ENCODE measurements at regions not wholly inside any gene's neighbourhood (a gene's known extent, or its start where the extent isn't known, plus 50 kb on each side); places are given as distances from the start of the nearest gene placed in this dataset.

DNA sequence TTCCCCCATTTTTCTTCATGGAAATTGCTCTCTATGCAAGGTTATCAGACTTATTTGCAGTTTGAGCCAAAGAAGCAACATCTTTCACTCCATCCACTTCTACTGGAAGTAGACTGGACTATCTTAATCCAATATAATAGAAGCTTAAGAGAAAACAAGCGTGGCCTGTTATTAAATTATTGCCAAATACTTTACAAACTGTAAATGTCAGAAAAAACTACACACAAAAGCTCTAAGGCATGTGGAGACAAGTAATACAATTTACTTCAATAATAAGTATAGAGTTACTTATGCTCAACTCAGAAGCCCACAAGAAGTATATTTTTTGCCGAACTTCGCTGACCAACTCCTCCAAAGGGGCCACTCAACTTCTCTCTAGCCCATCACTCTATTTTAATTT lies 120.3 kb downstream of the BDH1 start:
- Histone ChIP-seq H3K4me1 (ENCODE audit: insufficient read depth, low read length) (no peaks in the 10 kb centered on the region), H3K9me3 (ENCODE audit: control insufficient read depth, low read depth, low read length) (no peaks in the 10 kb centered on the region), H2BK5ac (ENCODE audit: insufficient read length, low read length) (no peak overlapping the region), H4K91ac (ENCODE audit: insufficient read length, low read depth, low read length) (no peak overlapping the region), H3K4me2 (ENCODE audit: insufficient read depth, insufficient read length, low read length) (no peak overlapping the region), H3K18ac (ENCODE audit: insufficient read length, low read depth, low read length) (no peak overlapping the region), H3K79me1 (ENCODE audit: insufficient read depth, low read depth, low read length, poor library complexity, severe bottlenecking) (no peaks in the 10 kb centered on the region), H2BK12ac (ENCODE audit: insufficient read length, low read depth, low read length) (no peak overlapping the region), H2AFZ (ENCODE audit: low read length) (no peak overlapping the region), H3K14ac (ENCODE audit: insufficient read depth, low read length) (no peak overlapping the region), H2BK20ac (ENCODE audit: low read depth, low read length, poor library complexity, severe bottlenecking) (no peak overlapping the region), H3K23ac (ENCODE audit: insufficient read length, low read depth, low read length) (no peak overlapping the region), H3K27me3 (ENCODE audit: insufficient read depth, low read length) (no peaks in the 10 kb centered on the region; the same call in 1 of the 2 replicates), H3K9ac (ENCODE audit: extremely low read depth, insufficient read length, low read length) (no peak overlapping the region), H3T11ph (ENCODE audit: low read length) (no peak overlapping the region), H3K23me2 (ENCODE audit: insufficient read length, low read depth, low read length, poor library complexity, severe bottlenecking) (no peaks in the 10 kb centered on the region), H4K8ac (replicated peaks; ENCODE audit: insufficient read length, low read depth, low read length) (no peak overlapping the region), H3K79me2 (ENCODE audit: insufficient read depth, low read length) (no peaks in the 10 kb centered on the region), H2AK5ac (ENCODE audit: insufficient read length, low read length) (no peak overlapping the region), H2BK120ac (ENCODE audit: low read depth, low read length, poor library complexity, severe bottlenecking) (no peak overlapping the region), H3K27ac (ENCODE audit: insufficient read length, low read depth, low read length) (no peak overlapping the region), H4K20me1 (ENCODE audit: control insufficient read depth, insufficient read depth, insufficient read length) (no peaks in the 10 kb centered on the region), H4K5ac (ENCODE audit: insufficient read length, low read depth, low read length) (no peak overlapping the region), H3K4ac (ENCODE audit: low read depth, low read length) (no peak overlapping the region), H3K56ac (ENCODE audit: insufficient read length, low read depth, low read length) (no peak overlapping the region), H2BK15ac (ENCODE audit: low read depth, low read length) (no peak overlapping the region)
- Mint-ChIP-seq H3K4me1 (peaks cover 4 to 5% of the 10 kb centered on the region in 2 experiments; a peak in 3 of 4 replicates), H3K36me3 (ENCODE audit: insufficient read depth in 1 of 3, low read depth in 3 of 3) (peaks cover 0 to 2% (median 0%) of the 10 kb centered on the region in 3 experiments; a peak in 2 of 7 replicates), H3K9me3 (peaks cover 0 to 6% of the 10 kb centered on the region in 2 experiments; a peak in 2 of 5 replicates), H3K27me3 (ENCODE audit: low read depth) (peaks cover 5% of the 10 kb centered on the region), H3K4me3 (no peak overlapping the region), H3K27ac (no peak overlapping the region)
- no peak for DNase-seq
- WGBS (ENCODE audit: extremely low coverage, insufficient read length, low lambda C conversion rate) = no CpG with 5 or more reads among the region's 3 CpGs
- TF ChIP-seq, protein P1, sequence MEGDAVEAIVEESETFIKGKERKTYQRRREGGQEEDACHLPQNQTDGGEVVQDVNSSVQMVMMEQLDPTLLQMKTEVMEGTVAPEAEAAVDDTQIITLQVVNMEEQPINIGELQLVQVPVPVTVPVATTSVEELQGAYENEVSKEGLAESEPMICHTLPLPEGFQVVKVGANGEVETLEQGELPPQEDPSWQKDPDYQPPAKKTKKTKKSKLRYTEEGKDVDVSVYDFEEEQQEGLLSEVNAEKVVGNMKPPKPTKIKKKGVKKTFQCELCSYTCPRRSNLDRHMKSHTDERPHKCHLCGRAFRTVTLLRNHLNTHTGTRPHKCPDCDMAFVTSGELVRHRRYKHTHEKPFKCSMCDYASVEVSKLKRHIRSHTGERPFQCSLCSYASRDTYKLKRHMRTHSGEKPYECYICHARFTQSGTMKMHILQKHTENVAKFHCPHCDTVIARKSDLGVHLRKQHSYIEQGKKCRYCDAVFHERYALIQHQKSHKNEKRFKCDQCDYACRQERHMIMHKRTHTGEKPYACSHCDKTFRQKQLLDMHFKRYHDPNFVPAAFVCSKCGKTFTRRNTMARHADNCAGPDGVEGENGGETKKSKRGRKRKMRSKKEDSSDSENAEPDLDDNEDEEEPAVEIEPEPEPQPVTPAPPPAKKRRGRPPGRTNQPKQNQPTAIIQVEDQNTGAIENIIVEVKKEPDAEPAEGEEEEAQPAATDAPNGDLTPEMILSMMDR (conservative IDR thresholded peaks at IDR 0.05) = no peak

All from H9 (cell line).